ENCODE measurements at regions not wholly inside any gene's neighbourhood (a gene's known extent, or its start where the extent isn't known, plus 50 kb on each side); places are given as distances from the start of the nearest gene placed in this dataset.

GRCh38 chr12:59158066-59158465 lies 237.8 kb upstream of the LRIG3 start:
- no CpG with 5 or more reads among the region's 3 CpGs for WGBS (ENCODE audit: extremely low coverage, insufficient coverage, insufficient read length)
- no peaks in the 10 kb centered on the region for H3K36me3 ChIP-seq (ENCODE audit: control insufficient read depth in 1 of 2, insufficient read depth in 2 of 2, low read length in 2 of 2)
- no peak overlapping the region for H2BK120ac ChIP-seq (ENCODE audit: insufficient read depth, low read length, poor library complexity)
- peaks cover 1% of the 10 kb centered on the region for H3K79me1 ChIP-seq (ENCODE audit: low read length)
- H3K4me1 ChIP-seq (ENCODE audit: control insufficient read depth in 1 of 2, insufficient read depth in 2 of 2, low read length in 2 of 2), result no peaks in the 10 kb centered on the region
- DNase-seq, result no peak
- no peak overlapping the region for H3K4ac ChIP-seq (ENCODE audit: low read depth, low read length)
- no peak overlapping the region for H2BK12ac ChIP-seq (ENCODE audit: low read length)
- no peaks in the 10 kb centered on the region for H3K27me3 ChIP-seq (ENCODE audit: insufficient read depth, low read length)
- H3K9me3 ChIP-seq (ENCODE audit: insufficient read depth, low read depth, low read length), result no peaks in the 10 kb centered on the region
- H2AK5ac ChIP-seq (ENCODE audit: low read length), result no peak overlapping the region
- H3K18ac ChIP-seq (ENCODE audit: low read length), result no peak overlapping the region
- H3K9ac ChIP-seq (ENCODE audit: low read length), result no peak overlapping the region
- no peaks in the 10 kb centered on the region for H3K79me2 ChIP-seq (ENCODE audit: control insufficient read depth, insufficient read depth, low read length, poor library complexity)
- H4K8ac ChIP-seq (ENCODE audit: low read depth, low read length), result no peak overlapping the region
- H3K27ac ChIP-seq (ENCODE audit: low read depth, low read length), result no peak overlapping the region
- no peak overlapping the region for H3K23ac ChIP-seq (ENCODE audit: low read length)
- no peak overlapping the region for H2AFZ ChIP-seq (ENCODE audit: insufficient read depth, low read length, poor library complexity)
- no peak overlapping the region for H2BK5ac ChIP-seq (ENCODE audit: low read depth, low read length, poor library complexity)
- H3K14ac ChIP-seq (ENCODE audit: low read length), result no peak overlapping the region
- no peak overlapping the region for H3K4me2 ChIP-seq (ENCODE audit: low read length)
- H4K12ac ChIP-seq (ENCODE audit: low read depth, low read length), result no peak overlapping the region
- H4K91ac ChIP-seq (ENCODE audit: low read depth, low read length), result no peak overlapping the region
- no peak overlapping the region for H3K4me3 ChIP-seq (ENCODE audit: low read depth, low read length)

DNA sequence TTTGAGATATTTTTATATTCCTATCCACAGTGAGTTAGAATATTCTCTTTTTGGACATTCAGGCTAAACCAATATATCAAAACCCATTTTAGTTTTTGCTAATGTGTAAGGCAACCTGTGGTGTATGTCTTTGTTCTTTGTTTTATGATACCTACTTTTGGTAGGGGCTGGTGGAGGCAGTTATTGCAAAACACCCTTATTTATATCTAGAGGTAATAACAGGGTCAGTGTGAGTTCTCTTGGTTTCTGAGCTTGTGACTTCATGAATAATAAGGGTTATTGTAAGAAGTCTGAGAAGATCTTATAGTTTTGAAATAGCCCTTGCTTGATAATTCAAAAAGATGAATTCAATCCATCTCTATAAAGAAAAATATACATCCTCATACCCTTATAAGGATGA lies 235.1 kb upstream of the LRIG3 start:
- Histone ChIP-seq H2BK5ac (ENCODE audit: low read depth, low read length, poor library complexity) (no peak overlapping the region), H3K9me3 (ENCODE audit: insufficient read depth, low read depth, low read length) (no peaks in the 10 kb centered on the region), H3K27ac (ENCODE audit: low read depth, low read length) (no peak overlapping the region), H3K36me3 (ENCODE audit: control insufficient read depth in 1 of 2, insufficient read depth in 2 of 2, low read length in 2 of 2) (no peaks in the 10 kb centered on the region), H2BK12ac (ENCODE audit: low read length) (no peak overlapping the region), H4K91ac (ENCODE audit: low read depth, low read length) (no peak overlapping the region), H2BK120ac (ENCODE audit: insufficient read depth, low read length, poor library complexity) (no peak overlapping the region), H3K79me1 (ENCODE audit: low read length) (peaks cover 1% of the 10 kb centered on the region), H3K9ac (ENCODE audit: low read length) (no peak overlapping the region), H3K4ac (ENCODE audit: low read depth, low read length) (no peak overlapping the region), H3K23ac (ENCODE audit: low read length) (no peak overlapping the region), H3K27me3 (ENCODE audit: insufficient read depth, low read length) (no peaks in the 10 kb centered on the region), H4K12ac (ENCODE audit: low read depth, low read length) (no peak overlapping the region), H3K4me2 (ENCODE audit: low read length) (no peak overlapping the region), H2AFZ (ENCODE audit: insufficient read depth, low read length, poor library complexity) (no peak overlapping the region), H3K4me3 (ENCODE audit: low read depth, low read length) (no peak overlapping the region), H4K8ac (ENCODE audit: low read depth, low read length) (no peak overlapping the region), H3K18ac (ENCODE audit: low read length) (no peak overlapping the region), H3K14ac (ENCODE audit: low read length) (no peak overlapping the region), H3K79me2 (ENCODE audit: control insufficient read depth, insufficient read depth, low read length, poor library complexity) (no peaks in the 10 kb centered on the region), H3K4me1 (ENCODE audit: control insufficient read depth in 1 of 2, insufficient read depth in 2 of 2, low read length in 2 of 2) (no peaks in the 10 kb centered on the region), H2AK5ac (ENCODE audit: low read length) (no peak overlapping the region)
- DNase-seq, result no peak

GRCh38 chr12:59151243-59151642 lies 230.9 kb upstream of the LRIG3 start:
- Histone ChIP-seq H3K14ac (ENCODE audit: low read length) (no peak overlapping the region), H3K27me3 (ENCODE audit: insufficient read depth, low read length) (no peaks in the 10 kb centered on the region), H2BK12ac (ENCODE audit: low read length) (no peak overlapping the region), H3K18ac (ENCODE audit: low read length) (no peak overlapping the region), H2AK5ac (ENCODE audit: low read length) (no peak overlapping the region), H3K4me2 (ENCODE audit: low read length) (no peak overlapping the region), H3K4ac (ENCODE audit: low read depth, low read length) (no peak overlapping the region), H4K91ac (ENCODE audit: low read depth, low read length) (no peak overlapping the region), H2BK5ac (ENCODE audit: low read depth, low read length, poor library complexity) (no peak overlapping the region), H3K36me3 (ENCODE audit: control insufficient read depth in 1 of 2, insufficient read depth in 2 of 2, low read length in 2 of 2) (no peaks in the 10 kb centered on the region), H4K8ac (ENCODE audit: low read depth, low read length) (no peak overlapping the region), H2AFZ (ENCODE audit: insufficient read depth, low read length, poor library complexity) (no peak overlapping the region), H4K12ac (ENCODE audit: low read depth, low read length) (no peak overlapping the region), H2BK120ac (ENCODE audit: insufficient read depth, low read length, poor library complexity) (no peak overlapping the region), H3K9ac (ENCODE audit: low read length) (no peak overlapping the region), H3K9me3 (ENCODE audit: insufficient read depth, low read depth, low read length) (no peaks in the 10 kb centered on the region), H3K4me1 (ENCODE audit: control insufficient read depth in 1 of 2, insufficient read depth in 2 of 2, low read length in 2 of 2) (no peaks in the 10 kb centered on the region), H3K23ac (ENCODE audit: low read length) (no peak overlapping the region), H3K4me3 (ENCODE audit: low read depth, low read length) (no peak overlapping the region), H3K79me2 (ENCODE audit: control insufficient read depth, insufficient read depth, low read length, poor library complexity) (no peaks in the 10 kb centered on the region), H3K27ac (ENCODE audit: low read depth, low read length) (no peak overlapping the region), H3K79me1 (ENCODE audit: low read length) (no peaks in the 10 kb centered on the region)
- DNase-seq, result no peak

GRCh38 chr12:59149995-59150642 lies 229.8 kb upstream of the LRIG3 start:
- no peak overlapping the region for H2AK5ac ChIP-seq (ENCODE audit: low read length)
- no peak overlapping the region for H3K27ac ChIP-seq (ENCODE audit: low read depth, low read length)
- WGBS (ENCODE audit: extremely low coverage, insufficient coverage, insufficient read length), result no CpG with 5 or more reads among the region's 2 CpGs
- no peaks in the 10 kb centered on the region for H3K9me3 ChIP-seq (ENCODE audit: insufficient read depth, low read depth, low read length)
- no peak overlapping the region for H3K18ac ChIP-seq (ENCODE audit: low read length)
- no peaks in the 10 kb centered on the region for H3K79me1 ChIP-seq (ENCODE audit: low read length)
- H3K23ac ChIP-seq (ENCODE audit: low read length), result no peak overlapping the region
- peak; percentile 10 to 90 for DNase-seq
- no peaks in the 10 kb centered on the region for H3K79me2 ChIP-seq (ENCODE audit: control insufficient read depth, insufficient read depth, low read length, poor library complexity)
- H3K36me3 ChIP-seq (ENCODE audit: control insufficient read depth in 1 of 2, insufficient read depth in 2 of 2, low read length in 2 of 2), result no peaks in the 10 kb centered on the region
- no peak overlapping the region for H3K4ac ChIP-seq (ENCODE audit: low read depth, low read length)
- no peak overlapping the region for H2AFZ ChIP-seq (ENCODE audit: insufficient read depth, low read length, poor library complexity)
- H3K4me3 ChIP-seq (ENCODE audit: low read depth, low read length), result no peak overlapping the region
- H2BK12ac ChIP-seq (ENCODE audit: low read length), result no peak overlapping the region
- no peak overlapping the region for H2BK5ac ChIP-seq (ENCODE audit: low read depth, low read length, poor library complexity)
- H2BK120ac ChIP-seq (ENCODE audit: insufficient read depth, low read length, poor library complexity), result no peak overlapping the region
- no peak overlapping the region for H3K14ac ChIP-seq (ENCODE audit: low read length)
- no peak overlapping the region for H3K4me2 ChIP-seq (ENCODE audit: low read length)
- H3K4me1 ChIP-seq (ENCODE audit: control insufficient read depth in 1 of 2, insufficient read depth in 2 of 2, low read length in 2 of 2), result no peaks in the 10 kb centered on the region
- H4K91ac ChIP-seq (ENCODE audit: low read depth, low read length), result no peak overlapping the region
- no peak overlapping the region for H3K9ac ChIP-seq (ENCODE audit: low read length)
- H3K27me3 ChIP-seq (ENCODE audit: insufficient read depth, low read length), result no peaks in the 10 kb centered on the region
- no peak overlapping the region for H4K12ac ChIP-seq (ENCODE audit: low read depth, low read length)
- H4K8ac ChIP-seq (ENCODE audit: low read depth, low read length), result no peak overlapping the region

All from trophoblast cell (in vitro differentiated cells and primary cell).